Stimulated activated CD8-positive, alpha-beta memory T cell treated with anti-CD3 and anti-CD28 coated beads, Interleukin-4, amount 100 ng/mL, for 1 hour (primary cell): ENCODE measurements at regions not wholly inside any gene's neighbourhood (a gene's known extent, or its start where the extent isn't known, plus 50 kb on each side); places are given as distances from the start of the nearest gene placed in this dataset.

Experiments used
- DNase-seq, 2 donors: peaks; one replicate each; pipeline ENCODE4 v3.0.0-alpha.2; 2020; ENCODE audit warnings: low read depth in 2 of 2, low spot score in 1 of 2

DNA sequence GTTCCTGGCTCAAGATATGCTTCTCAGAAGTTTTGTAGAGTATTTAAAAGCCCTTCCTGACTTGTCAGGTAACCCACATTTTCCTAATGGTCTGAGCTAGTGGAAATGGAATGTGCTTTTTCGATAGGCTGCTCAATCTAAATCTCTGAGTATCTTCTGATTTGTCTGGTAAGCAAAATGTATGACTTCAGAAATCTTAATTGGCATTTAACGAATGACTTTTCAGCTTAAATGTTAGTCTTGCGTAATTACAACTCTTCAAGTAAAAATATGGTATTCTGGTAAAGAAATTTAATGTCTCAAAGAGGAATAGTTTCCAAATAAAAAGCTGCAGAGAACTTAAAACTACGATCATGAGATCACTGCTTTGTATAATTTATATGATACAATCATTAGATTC is 379.1 kb downstream of the ANKRD50 start:
- DNase-seq: no peak

DNA sequence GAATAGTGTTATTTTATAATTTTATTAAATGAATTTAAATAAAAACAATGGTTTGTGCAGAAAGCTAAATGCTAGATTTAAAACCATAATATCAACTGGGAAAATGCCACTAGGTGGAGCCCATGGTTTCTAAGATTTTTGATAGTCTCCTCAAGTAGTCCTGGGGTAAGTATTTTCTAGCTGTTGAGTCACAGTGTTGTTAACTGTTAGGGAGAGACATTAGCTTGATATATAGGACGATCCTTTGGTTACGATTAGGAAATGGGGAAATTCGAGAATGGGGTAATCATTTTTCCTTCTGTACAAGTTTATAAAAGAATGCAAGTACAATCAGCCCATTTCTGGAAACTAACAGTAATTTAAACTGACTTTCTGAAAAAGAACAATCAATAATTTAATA is 378.4 kb downstream of the ANKRD50 start:
- no peak for DNase-seq

DNA sequence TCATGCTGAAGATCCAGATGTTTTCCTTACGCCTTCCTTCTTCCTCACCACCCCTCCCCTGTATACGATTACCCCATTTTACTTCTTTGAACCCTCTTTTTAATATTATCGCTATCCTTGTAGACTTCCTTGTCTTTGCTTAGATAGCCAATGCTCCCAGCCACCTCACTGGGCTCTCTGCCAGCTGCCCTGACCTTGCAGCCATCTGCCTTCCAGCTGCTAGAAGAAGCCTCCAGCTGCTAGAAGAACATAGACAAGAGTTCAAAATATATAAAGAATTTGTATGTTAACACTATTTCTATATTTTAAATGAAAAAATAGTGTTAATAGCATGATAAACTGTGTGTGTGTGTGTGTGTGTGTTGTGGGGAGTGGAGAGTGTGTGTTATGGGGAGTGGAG is 374.7 kb downstream of the ANKRD50 start:
- no peak for DNase-seq

DNA sequence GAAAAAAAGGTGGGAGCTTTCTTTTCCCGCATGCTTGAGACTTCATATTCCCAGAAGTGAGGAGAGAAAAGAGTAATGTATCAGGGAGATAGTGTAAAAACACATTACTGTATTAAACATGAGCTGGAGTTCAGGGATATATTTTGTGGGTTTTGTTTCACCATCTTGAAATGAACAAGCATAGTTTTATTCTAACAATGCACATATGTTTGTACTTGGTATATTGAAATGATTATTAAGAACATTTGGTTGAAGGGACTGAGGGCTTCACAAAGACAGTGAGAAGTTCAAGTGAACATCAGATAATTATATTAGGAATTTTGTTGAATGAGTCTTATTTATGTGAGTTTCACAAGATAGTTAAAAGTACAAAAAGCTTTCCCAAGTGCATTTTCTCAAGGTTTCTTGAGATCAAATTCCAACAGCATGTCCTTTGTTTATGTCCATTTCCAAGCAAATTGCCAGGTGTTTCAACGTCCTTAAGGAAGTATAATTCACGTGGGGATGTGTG is 368.8 kb downstream of the ANKRD50 start:
- no peak for DNase-seq

DNA sequence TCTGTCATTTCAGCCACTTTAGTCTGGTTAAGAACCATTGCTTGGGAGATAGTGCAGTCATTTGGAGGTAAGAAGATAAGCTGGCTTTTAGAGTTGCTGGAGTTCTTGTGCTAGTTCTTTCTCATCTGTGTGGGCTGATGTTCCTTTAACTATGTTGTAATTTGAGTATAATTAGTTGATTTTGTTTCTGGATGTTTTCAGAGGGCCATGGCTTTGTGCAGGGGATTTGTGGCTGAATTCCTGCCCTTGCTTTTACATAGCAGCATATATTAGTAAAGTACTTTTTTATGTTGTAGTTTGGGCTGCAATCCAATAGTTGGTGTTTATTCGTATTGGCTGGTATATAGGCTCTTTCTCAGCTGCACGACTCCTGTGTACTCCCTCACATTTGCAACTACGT is 339.6 kb downstream of the ANKRD50 start:
- DNase-seq: no peak

DNA sequence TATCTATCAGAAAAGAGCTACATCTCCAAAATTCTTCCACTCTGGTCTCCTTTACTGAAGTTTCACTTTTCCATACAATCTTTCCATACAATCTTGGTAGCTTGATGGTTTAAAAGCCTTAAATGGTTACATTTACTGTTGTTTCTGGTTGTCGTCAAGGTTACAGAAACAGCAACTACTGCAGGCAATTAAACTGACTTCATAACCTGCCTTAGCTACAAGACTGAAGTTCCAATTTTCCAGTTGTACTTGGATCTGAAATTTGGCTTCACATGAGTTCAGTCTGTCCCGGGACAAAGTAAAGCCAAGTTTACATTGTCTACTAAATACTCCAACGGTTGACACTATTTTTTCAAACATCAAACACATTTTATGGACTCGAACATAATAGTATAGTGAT is 326.4 kb downstream of the ANKRD50 start:
- DNase-seq: no peak

DNA sequence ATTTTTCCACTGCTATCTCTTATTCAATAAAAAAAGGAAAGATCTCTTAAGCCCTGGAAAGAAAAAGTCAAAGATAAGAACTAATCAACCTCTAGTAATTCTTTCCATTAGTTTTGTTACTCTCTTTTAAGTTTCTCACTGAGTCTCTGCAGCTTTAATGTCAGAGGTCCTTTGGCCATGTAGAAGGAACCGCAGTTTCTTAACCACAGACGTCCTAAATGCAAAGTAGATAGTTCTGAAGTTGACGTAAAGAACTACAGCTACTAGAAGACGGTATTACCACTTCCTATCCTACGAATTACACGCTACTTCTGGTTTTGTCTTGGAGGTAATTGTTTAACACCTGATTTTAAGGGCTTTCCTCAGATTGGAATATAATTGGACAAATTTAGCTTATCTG is 325.9 kb downstream of the ANKRD50 start:
- DNase-seq: no peak

DNA sequence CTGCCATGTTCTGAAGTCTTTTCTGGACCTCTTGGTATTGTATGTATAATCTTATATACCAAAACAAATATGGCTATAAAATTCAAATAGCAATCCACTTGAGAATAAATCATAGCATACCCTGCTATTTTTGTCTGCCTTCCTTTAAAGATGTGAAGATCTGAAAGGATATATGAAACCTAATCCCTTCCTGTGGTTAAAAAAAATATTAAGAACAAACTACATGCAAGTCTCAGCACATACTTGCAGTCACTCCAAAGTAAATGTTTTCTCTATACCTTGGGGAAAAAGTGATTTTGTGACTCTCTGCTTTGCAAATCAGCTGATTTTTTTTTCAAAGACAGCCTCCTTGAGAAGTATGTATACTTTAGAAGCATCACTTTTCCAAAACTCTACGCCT is 322.9 kb downstream of the ANKRD50 start:
- DNase-seq: no peak

DNA sequence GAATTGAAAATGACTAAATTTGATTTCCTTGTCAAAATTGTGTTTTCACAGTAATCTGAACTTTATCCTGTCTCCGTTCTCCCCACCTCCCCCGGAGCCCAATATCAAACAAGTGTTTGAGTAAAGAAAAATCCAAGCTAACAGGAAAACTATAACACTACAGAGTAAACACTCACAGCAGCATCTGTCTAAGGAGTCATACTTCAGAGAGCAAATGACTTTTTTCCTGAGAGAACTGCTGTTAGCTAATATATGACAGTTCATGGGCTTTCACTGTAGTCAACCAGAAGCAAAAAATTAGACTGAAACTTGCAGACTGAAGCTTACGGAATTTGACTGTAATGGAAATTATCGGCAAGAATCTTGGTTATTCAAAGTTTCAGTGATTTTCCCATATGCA is 321.7 kb downstream of the ANKRD50 start:
- no peak for DNase-seq

DNA sequence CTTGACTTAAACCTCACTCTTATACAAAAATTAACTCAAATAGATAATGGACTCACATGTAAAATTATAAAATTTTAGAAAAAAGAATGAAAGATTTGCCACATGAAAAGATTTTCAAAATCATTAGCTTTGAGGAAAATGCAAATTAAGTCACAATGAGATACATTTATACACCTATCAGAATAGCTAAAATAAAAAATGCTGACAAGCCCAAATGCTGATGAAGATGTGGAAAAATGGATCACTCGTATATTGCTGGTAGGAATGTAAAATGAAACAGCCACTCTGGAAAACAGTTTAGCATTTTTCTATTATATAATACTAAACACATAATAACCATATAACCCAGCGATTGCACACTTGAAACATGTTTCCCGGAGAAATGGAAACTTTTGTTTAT is 316.2 kb downstream of the ANKRD50 start:
- DNase-seq: no peak

DNA sequence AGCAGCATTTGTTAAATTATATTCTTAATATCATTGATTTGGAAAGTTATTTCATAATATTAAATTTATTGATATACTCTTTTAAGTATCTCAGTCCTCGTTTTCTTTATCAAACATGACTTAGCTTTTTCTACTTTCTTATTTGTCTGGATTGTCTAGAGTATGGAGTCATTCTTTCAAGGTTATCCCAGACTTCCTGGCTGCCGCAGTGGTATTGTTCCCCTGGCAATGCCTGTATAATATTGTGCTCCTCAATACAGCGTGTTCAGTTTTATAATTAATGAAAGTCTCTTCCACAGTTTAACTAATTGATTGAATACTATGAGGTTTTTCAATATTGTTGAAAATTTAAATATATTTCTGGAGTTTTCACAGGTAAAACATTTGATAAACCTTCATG is 310.9 kb downstream of the ANKRD50 start:
- no peak for DNase-seq

DNA sequence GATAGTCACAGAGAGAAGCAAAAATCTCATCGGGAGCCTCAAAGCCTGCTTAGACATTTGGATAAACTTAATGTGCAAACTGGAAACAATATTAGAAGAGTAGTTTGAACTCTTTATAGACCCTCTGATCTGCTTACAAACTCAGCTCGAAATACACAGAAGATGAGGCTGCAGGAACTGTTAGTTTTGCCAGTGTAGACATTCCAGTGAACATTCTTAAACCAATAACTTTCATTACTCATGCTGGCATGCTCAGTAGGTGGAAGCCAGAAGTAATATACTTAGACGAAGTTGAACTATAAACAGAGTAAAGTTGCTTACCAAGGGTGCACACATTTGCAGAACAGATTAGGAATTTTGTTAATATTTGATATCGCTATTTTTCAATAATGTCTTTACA is 303.5 kb downstream of the ANKRD50 start:
- no peak for DNase-seq

DNA sequence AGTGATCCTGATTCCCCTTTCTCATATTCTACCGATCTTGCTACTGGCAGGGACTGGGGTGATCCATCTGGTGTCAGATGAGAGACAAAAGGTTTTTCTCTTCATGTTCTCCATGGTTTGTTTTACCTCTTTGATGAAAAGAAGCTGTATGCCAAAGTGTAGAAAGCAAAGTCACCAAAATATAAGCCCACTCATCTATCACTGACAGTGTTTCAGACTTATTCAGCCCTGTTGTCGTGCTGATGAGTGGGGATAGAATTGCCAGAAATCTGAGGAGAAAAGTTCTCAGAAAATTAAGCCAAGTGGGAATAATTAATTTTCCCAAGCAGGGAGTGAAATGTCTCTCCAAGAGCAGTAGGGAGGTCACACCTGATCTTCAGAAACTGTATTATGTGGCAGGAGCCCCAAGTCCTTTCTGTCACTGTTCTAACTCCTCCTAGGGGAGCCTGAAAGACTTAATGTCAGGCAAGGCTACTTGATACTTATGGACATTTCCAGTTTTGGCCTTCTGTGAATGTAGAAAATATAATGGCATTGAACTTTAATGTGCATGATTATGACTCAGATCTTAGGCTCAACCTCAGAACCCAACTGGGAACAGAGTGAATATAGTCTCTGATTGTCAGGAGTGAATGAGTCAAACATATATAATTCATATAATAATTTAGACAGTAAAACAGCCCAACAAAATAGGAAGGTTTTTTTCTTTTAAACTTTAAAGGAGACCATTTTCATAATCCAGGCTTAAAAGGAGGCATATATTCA is 298.1 kb downstream of the ANKRD50 start:
- no peak for DNase-seq

DNA sequence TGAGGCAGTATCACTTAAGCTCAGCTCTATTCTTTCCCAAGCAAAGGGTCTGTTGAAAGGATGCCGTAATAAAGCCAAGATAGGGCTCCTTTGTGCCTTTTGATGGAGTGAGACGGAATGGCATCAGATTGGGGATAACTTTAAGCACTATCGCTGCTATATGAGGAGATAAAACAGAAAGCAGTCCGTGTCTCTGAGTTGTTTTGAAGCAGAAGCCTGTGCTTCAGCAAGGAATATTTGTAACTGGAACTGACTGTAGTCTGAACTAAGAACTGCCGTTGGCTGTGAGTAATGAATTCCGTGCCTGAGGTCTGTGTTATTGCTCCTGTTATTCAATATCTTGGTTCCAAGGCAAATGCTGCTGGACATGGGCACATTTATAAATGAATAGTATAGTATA is 297.4 kb downstream of the ANKRD50 start:
- DNase-seq: no peak

DNA sequence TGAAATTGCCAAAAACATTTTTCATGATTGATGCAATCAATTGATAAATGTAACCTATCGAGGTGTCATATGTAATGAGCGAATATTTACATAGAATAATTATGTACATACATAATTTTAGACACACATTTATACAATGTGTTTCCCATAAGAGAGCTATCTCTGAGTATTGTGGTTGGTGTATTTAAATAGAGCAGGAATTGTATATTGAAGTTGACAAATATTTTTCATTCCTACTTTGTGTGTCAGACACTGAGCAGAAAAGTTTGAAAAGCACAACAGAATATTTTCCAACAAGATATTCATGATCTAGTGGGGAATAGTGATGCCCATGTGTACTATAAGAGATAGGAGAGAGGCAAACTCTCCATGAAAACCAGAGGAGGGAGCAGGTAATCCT is 295.2 kb downstream of the ANKRD50 start:
- no peak for DNase-seq

DNA sequence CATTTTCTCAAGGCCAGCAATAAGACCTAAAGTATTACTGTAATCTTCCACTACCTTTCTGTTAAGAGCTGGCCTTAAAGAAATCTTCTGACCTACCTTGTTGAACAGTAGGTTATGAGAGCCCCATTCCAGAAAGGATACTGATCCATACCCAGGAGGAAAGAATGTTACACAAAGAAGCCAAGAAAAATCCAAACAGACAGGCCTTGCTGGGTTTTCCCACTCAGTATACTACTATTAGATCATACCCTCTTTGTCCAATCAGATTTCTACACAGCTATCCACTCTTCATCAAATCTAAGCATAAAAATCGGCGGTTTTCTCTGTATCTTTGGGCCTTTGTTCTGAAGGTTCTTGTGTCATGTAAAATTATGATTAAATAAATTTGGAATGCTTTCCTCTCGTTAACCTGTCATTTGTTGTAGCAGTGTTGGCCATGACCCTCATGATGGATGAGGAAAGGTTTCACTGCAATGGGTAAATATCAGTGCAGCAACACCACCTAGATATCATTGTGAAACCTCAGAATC is 292.3 kb downstream of the ANKRD50 start:
- DNase-seq: no peak

DNA sequence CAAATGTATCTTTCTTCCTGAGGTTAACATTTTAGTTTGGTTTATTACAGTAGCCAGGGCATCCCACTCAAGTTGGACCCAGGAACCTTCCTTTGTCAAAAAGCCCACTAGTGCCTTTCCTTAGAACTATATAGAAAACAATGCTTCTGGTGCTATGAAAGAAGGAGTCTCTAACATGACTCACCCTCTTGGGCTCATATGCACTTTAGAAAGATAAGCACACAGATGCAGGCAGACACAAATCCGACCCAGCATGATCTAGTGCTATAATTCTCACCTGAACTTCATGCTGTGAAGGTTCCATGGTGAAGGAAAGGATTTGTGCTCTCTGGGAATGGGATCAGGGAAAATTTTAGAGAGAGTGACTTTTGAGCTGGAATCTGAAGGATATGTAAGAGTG is 289.4 kb downstream of the ANKRD50 start:
- no peak for DNase-seq

DNA sequence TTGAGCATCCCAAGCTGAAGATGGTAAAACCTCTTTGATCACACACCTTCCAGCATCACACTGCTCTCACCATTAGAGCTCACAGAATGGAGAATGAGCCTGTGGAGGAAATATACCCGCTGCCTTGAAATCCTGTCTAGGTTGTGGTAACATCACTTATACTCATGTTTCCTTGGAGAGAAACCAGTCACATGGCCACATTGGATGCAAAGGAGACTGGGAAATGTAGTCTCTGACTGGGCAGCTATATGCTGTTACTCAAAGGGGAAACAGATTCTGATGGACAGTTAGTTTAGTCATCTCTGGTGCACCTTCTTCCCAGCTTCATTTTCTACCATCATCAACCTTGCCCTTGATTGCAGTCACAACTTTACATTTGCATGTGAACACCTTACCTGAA is 286.3 kb downstream of the ANKRD50 start:
- no peak for DNase-seq

DNA sequence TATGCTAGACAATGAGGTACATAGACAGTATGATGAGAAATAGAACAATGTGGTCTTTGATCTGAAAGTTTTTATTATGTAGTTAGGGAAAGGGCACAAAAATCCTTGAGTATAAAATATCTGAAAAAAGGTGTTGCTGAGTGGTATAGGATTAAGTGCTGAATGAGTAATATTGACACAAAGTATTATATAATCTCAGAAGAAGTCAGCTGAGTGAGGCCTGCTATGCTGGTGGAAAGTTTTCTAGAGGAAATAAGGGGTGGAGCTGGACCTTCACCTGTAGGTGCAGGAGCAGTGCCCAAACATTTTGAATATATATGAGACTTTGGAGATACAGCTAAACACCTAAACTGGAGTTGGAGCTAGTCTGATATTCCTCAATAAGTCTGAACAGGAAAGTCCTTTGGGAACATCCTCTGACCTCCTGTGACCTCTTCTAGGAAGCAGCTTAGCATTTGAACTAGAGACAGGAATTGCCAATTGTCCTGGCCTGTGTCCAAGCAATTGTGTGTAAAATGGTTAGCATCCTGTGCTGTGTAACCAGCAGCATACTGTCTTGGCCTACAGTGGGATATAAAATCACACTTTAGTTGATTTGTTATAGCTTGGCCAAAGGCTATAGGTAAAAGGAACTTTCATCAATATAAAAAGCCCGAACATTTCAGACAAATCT is 285.3 kb downstream of the ANKRD50 start:
- no peak for DNase-seq

DNA sequence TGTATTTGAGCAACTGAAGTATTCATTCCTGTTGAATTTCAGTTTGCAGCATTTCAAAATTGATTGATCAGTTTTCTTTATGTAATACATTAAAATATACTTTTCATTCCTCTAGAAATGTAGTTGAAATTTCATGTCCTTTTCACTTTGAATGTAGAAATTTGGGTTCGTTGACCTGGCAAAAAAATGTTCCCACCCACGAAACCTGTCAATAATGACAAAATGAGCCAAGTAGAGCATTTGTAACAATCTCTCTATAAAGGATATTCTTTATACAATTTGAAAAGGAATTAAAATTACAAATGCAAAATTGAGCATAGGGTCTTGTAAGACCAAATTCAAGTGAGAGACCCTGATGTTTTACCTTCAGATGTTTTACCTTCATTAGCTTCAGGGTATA is 283.9 kb downstream of the ANKRD50 start:
- no peak for DNase-seq

DNA sequence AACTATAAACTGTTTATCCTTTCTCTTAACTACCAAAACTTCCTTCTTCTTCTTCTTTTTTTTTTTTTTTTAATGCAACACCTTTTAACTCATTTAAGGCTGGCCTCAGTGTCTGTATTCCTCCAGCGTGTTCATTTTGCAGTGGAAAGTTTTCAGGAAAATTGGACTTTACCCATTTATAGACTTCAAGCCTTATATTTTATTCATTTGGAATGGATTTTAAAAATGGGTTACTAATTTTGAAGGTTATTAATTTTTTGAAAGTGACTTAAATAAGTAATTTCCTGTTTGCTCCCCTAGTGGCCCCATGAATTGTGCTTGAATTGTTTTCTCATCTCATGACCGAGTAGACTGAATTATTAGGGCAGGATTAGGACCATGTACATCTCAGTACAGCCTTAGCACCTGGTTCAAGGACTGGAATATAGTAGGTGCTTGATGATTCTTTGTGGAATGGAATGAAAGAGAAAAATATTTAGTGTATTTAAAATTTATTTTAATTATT is 282.7 kb downstream of the ANKRD50 start:
- DNase-seq: no peak

DNA sequence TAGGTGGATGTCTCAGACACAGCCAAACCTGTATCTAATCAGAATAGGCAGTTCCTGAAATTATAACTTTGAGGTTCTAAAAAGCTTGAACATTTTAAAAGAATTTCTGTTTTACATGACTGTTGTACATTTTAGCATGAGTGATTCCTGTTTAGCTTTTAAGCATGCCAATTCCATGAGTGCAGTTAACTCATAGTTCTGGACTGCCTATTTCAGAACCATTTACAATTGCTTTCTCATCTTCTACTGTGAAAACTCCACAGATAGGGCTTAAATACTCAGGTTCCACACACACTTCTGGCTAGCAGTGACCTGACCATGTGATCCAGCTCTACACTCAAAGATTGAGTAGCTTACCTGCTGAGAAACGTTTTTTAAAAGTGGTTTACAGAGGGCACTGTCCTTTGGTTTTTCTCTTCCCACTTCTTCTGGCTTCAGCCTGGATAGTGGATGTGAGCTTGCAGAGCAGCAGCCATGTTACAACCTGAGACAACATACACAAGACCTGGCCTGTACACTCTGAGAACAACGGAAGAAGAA is 280.8 kb downstream of the ANKRD50 start:
- DNase-seq: no peak
